DND-41 (cell line): ENCODE measurements at regions not wholly inside any gene's neighbourhood (a gene's known extent, or its start where the extent isn't known, plus 50 kb on each side); places are given as distances from the start of the nearest gene placed in this dataset.

ENCODE experiments used
- ATAC-seq: fragments of 200-7000 bp; cut with Tn5 transposase; 3 replicates; pipeline ENCODE4 v1.9.1; 2021; ENCODE audit warnings: low read depth; ENCODE audit not compliant: insufficient read depth
- DNase-seq: peaks from one replicate; pipeline ENCODE4 v3.0.0-alpha.2; 2020
- H2AFZ ChIP-seq: 2 replicates; pipeline ENCODE4 v1.6.0; 2012; ENCODE audit warnings: low read depth, low read length
- H3K27ac ChIP-seq: 2 replicates; pipeline ENCODE4 v1.5.1; 2012; ENCODE audit warnings: low read length, inconsistent platforms
- H3K27me3 ChIP-seq: fragments of 200-600 bp; sonication (generic); 2 replicates; pipeline ENCODE4 v1.6.0; 2012; ENCODE audit warnings: low read length, mild to moderate bottlenecking, inconsistent platforms; ENCODE audit not compliant: insufficient read depth, poor library complexity
- H3K36me3 ChIP-seq: 2 replicates; pipeline ENCODE4 v1.5.1; 2012; ENCODE audit warnings: low read length, inconsistent platforms; ENCODE audit not compliant: insufficient read depth
- H3K4me1 ChIP-seq: 2 replicates; pipeline ENCODE4 v1.5.1; 2012; ENCODE audit warnings: mild to moderate bottlenecking, low read length; ENCODE audit not compliant: insufficient read depth
- H3K4me2 ChIP-seq: 2 replicates; pipeline ENCODE4 v1.6.0; 2012; ENCODE audit warnings: mild to moderate bottlenecking, moderate library complexity, low read length, inconsistent platforms; ENCODE audit not compliant: insufficient read depth
- H3K4me3 ChIP-seq, 2 experiments: fragments of 200-600 bp in 1 of 2; shearing (Covaris generic) in 1 of 2; 2 replicates each; pipeline ENCODE4 v1.5.1; 2012 to 2016; ENCODE audit warnings: inconsistent platforms in 2 of 2, low read length in 2 of 2, mild to moderate bottlenecking in 2 of 2, low read depth in 1 of 2, moderate library complexity in 1 of 2
- H3K79me2 ChIP-seq: 2 replicates; pipeline ENCODE4 v1.6.0; 2012; ENCODE audit warnings: low read length, inconsistent platforms; ENCODE audit not compliant: insufficient read depth
- H3K9ac ChIP-seq: 2 replicates; pipeline ENCODE4 v1.6.0; 2012; ENCODE audit warnings: low read depth, mild to moderate bottlenecking, inconsistent platforms, low read length, moderate library complexity
- H3K9me3 ChIP-seq: 2 replicates; pipeline ENCODE4 v1.5.1; 2012; ENCODE audit warnings: low read length, moderate library complexity, mild to moderate bottlenecking, inconsistent platforms; ENCODE audit not compliant: insufficient read depth, severe bottlenecking
- H4K20me1 ChIP-seq: 2 replicates; pipeline ENCODE4 v1.6.0; 2012; ENCODE audit warnings: low read length; ENCODE audit not compliant: insufficient read depth
- EZH2 ChIP-seq: IDR thresholded peaks from 3 replicates; pipeline ENCODE4 v1.6.1; 2012; ENCODE audit warnings: borderline replicate concordance, low read depth, mild to moderate bottlenecking, moderate library complexity, low read length, inconsistent platforms; ENCODE audit not compliant: severe bottlenecking
- TF ChIP-seq, protein P1 (sequence below): IDR thresholded peaks from 2 replicates; pipeline ENCODE4 v1.5.1; 2012; ENCODE audit warnings: borderline replicate concordance, low read length, moderate library complexity, mild to moderate bottlenecking; ENCODE audit not compliant: poor library complexity, severe bottlenecking; ENCODE audit errors: extremely low read depth

DNA sequence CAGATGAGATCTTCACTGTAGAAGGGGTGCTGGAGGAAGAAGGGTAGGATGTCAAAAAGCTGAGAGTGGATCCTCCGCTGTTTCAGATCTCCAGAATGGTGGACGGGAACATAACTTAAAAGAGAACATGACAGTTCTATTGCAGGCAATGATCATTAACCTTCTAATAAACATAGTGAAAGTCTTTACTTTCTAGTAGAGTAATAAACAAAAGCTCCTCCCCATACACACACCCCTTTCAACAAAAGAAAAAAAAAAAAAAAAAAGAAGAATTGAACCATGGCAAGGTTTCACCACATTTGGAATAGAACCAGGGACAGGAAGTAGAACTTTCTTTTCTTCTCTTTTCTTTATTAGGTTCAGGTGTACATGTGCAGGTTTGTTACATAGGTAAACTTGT, 768.1 kb upstream of the RIOK2 start:
- H3K79me2 ChIP-seq = no peaks in the 10 kb centered on the region
- no peak overlapping the region for H3K27ac ChIP-seq
- H3K4me2 ChIP-seq = no peak overlapping the region
- no peak for DNase-seq
- H3K9ac ChIP-seq = no peak overlapping the region
- ATAC-seq = no peak
- no peak overlapping the region for H3K4me3 ChIP-seq
- no peaks in the 10 kb centered on the region for H3K9me3 ChIP-seq
- TF ChIP-seq EZH2 = no peak
- TF ChIP-seq, protein P1, sequence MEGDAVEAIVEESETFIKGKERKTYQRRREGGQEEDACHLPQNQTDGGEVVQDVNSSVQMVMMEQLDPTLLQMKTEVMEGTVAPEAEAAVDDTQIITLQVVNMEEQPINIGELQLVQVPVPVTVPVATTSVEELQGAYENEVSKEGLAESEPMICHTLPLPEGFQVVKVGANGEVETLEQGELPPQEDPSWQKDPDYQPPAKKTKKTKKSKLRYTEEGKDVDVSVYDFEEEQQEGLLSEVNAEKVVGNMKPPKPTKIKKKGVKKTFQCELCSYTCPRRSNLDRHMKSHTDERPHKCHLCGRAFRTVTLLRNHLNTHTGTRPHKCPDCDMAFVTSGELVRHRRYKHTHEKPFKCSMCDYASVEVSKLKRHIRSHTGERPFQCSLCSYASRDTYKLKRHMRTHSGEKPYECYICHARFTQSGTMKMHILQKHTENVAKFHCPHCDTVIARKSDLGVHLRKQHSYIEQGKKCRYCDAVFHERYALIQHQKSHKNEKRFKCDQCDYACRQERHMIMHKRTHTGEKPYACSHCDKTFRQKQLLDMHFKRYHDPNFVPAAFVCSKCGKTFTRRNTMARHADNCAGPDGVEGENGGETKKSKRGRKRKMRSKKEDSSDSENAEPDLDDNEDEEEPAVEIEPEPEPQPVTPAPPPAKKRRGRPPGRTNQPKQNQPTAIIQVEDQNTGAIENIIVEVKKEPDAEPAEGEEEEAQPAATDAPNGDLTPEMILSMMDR = no peak
- H3K4me1 ChIP-seq = no peaks in the 10 kb centered on the region
- no peaks in the 10 kb centered on the region for H4K20me1 ChIP-seq
- H3K36me3 ChIP-seq = no peaks in the 10 kb centered on the region
- H2AFZ ChIP-seq = no peak overlapping the region
- no peaks in the 10 kb centered on the region for H3K27me3 ChIP-seq

DNA sequence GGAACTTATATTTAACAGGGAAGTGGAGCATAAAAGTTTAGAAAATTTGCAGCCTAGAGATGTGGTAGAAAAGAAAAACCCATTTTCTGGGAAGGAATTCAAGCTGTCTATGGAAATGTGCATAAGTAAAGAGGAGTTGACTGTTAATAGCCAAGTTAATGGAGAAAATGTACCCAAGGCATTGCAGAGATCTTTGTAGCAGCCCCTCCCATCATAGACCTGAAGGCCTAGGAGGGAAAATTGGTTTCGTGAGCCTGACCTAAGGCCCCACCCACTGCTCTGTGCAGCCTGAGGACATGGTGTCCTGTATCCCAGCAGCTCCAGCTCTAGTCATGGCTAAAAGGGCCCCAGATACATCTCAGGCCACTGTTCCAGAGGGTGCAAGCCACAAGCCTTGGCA, 772.4 kb upstream of the RIOK2 start:
- H3K9ac ChIP-seq = no peak overlapping the region
- DNase-seq (no peak), ATAC-seq (no peak)
- H3K36me3 ChIP-seq = no peaks in the 10 kb centered on the region
- no peak overlapping the region for H2AFZ ChIP-seq
- no peaks in the 10 kb centered on the region for H3K79me2 ChIP-seq
- H3K27ac ChIP-seq = no peak overlapping the region
- no peaks in the 10 kb centered on the region for H3K9me3 ChIP-seq
- H3K4me1 ChIP-seq = no peaks in the 10 kb centered on the region
- no peak overlapping the region for H3K4me2 ChIP-seq
- H3K27me3 ChIP-seq = no peaks in the 10 kb centered on the region
- H3K4me3 ChIP-seq = no peak overlapping the region
- TF ChIP-seq EZH2 = no peak
- TF ChIP-seq, protein P1 = no peak
- no peaks in the 10 kb centered on the region for H4K20me1 ChIP-seq

DNA sequence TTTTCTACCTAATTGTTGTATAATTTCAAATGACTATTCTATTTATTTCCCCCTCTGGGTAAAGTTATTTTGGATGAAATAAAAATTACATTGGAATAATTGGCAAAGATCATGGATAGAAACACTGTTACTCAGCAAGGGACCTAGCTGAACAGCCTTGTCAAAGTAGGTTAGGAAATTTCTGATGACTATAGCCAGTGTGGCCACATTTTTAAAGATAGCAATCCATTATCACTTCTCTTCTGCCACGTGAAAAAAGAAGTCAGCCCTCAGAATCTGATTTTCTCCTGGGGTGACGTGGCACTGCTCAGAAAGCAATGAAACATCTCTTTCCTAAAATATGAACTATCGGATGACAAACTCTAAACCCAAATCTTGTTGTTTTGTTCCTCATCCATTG, 784.2 kb upstream of the RIOK2 start:
- no peaks in the 10 kb centered on the region for H3K27me3 ChIP-seq
- H3K4me1 ChIP-seq = no peaks in the 10 kb centered on the region
- H3K9me3 ChIP-seq = no peaks in the 10 kb centered on the region
- H4K20me1 ChIP-seq = no peaks in the 10 kb centered on the region
- no peak for ATAC-seq
- H2AFZ ChIP-seq = no peak overlapping the region
- H3K4me3 ChIP-seq = no peak overlapping the region
- TF ChIP-seq, protein P1 = no peak
- no peak for TF ChIP-seq EZH2
- H3K36me3 ChIP-seq = no peaks in the 10 kb centered on the region
- DNase-seq = no peak
- H3K27ac ChIP-seq = no peak overlapping the region
- H3K79me2 ChIP-seq = no peaks in the 10 kb centered on the region
- H3K4me2 ChIP-seq = no peak overlapping the region
- H3K9ac ChIP-seq = no peak overlapping the region

DNA sequence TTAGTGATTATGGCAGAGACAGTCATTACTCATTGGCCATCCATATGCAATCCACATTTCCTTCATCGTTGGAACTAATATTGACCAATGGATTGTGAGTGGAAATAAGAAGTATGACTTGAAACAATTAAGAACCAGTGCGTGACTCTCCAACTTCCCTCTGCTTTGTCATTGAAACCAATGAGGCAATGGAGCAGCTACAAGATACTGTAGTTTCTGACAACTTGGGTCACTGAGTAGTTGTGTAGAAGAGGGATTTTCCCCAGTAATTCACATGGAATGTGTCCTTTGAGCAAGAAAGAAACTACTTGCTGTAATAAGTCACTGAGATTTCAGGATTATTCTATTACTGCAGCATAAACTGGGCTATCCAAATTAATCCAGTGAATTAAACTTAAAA, 785.3 kb upstream of the RIOK2 start:
- no peaks in the 10 kb centered on the region for H4K20me1 ChIP-seq
- no peaks in the 10 kb centered on the region for H3K79me2 ChIP-seq
- no peak for ATAC-seq
- H2AFZ ChIP-seq = no peak overlapping the region
- H3K36me3 ChIP-seq = no peaks in the 10 kb centered on the region
- H3K4me2 ChIP-seq = no peak overlapping the region
- no peaks in the 10 kb centered on the region for H3K4me1 ChIP-seq
- no peak overlapping the region for H3K27ac ChIP-seq
- no peak for DNase-seq
- H3K27me3 ChIP-seq = no peaks in the 10 kb centered on the region
- TF ChIP-seq, protein P1 = no peak
- no peak for TF ChIP-seq EZH2
- no peak overlapping the region for H3K9ac ChIP-seq
- no peaks in the 10 kb centered on the region for H3K9me3 ChIP-seq
- H3K4me3 ChIP-seq = no peak overlapping the region
